ENCODE measurements at regions not wholly inside any gene's neighbourhood (a gene's known extent, or its start where the extent isn't known, plus 50 kb on each side); places are given as distances from the start of the nearest gene placed in this dataset.

DNA sequence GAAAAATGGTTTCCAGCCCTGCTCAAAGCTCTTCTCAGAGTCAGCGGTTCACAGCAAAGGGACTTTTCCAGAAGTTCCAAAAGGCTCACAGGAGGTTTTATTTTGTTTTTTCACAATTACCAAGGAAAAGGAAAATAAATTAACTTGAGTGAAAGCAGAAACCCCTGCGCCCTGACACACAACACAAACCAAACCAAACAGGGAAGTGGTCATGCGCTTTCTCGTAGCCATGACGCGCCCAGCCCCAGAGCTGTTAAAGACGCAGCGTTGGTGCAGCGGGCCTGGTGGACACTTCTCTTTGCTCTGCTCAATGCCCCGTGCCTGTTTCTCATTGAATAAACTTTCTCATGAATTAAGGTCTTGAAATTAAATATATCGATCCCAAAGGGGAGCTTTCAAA is 134.4 kb upstream of the LYZL2 start:
- Histone ChIP-seq H3K36me3 (ENCODE audit: control insufficient read depth in 1 of 2, insufficient read depth in 2 of 2, low read length in 2 of 2) (no peaks in the 10 kb centered on the region), H3K4me3 (ENCODE audit: low read depth in 1 of 2, low read length in 2 of 2) (no peak overlapping the region), H3K27ac (ENCODE audit: low read length) (peak overlapping the region; percentile 67), H3K27me3 (ENCODE audit: low read depth, low read length) (no peaks in the 10 kb centered on the region), H3K9me3 (ENCODE audit: control insufficient read depth in 1 of 2, low read length in 2 of 2) (no peaks in the 10 kb centered on the region), H3K4me1 (ENCODE audit: control insufficient read depth in 1 of 2, insufficient read depth in 2 of 2, low read length in 2 of 2) (no peaks in the 10 kb centered on the region)

DNA sequence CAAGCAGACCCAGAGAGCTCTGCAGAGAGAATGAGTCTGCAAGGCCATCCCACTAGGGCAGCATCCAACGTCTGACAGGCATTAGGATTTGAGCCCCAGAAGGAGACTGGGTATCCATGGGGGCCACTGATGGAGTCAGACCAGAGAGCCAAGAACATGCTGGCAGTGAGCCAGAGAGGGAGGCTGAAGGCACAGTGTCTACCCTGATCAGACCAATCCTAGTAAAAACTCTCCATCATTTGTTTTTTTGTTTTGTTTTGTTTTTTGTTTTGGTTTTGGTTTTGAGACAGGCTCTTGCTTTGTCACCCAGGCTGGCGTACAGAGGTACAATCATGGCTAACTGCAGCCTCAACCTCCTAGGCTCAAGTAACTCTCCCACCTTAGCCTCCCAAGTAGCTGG is 133.1 kb upstream of the LYZL2 start:
- no peaks in the 10 kb centered on the region for H3K36me3 ChIP-seq (ENCODE audit: control insufficient read depth in 1 of 2, insufficient read depth in 2 of 2, low read length in 2 of 2)
- H3K27me3 ChIP-seq (ENCODE audit: low read depth, low read length) = no peaks in the 10 kb centered on the region
- no peaks in the 10 kb centered on the region for H3K9me3 ChIP-seq (ENCODE audit: control insufficient read depth in 1 of 2, low read length in 2 of 2)
- no peaks in the 10 kb centered on the region for H3K4me1 ChIP-seq (ENCODE audit: control insufficient read depth in 1 of 2, insufficient read depth in 2 of 2, low read length in 2 of 2)
- H3K27ac ChIP-seq (ENCODE audit: low read length) = no peak overlapping the region
- no peak overlapping the region for H3K4me3 ChIP-seq (ENCODE audit: low read depth in 1 of 2, low read length in 2 of 2)

DNA sequence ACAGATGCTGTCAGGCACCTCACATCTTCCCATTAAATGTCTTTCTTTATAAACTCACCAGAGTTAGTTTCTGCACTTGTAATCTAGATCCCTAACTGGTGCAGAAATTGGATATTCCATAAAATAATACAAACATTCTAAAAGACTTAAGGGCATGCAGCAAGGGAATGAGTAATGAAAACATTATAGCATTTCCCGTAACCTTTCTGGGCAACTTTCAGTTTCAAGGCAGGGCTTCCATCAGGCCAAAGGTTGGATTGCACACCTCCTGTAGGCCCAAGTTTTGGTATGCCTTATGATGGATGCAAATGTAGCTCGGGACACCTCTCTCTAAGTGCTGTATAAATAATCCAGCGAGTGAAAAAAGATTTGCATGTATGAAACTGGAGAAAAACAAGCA is 129.9 kb upstream of the LYZL2 start:
- Histone ChIP-seq H3K27me3 (ENCODE audit: low read depth, low read length) (no peaks in the 10 kb centered on the region), H3K4me1 (ENCODE audit: control insufficient read depth in 1 of 2, insufficient read depth in 2 of 2, low read length in 2 of 2) (no peaks in the 10 kb centered on the region), H3K9me3 (ENCODE audit: control insufficient read depth in 1 of 2, low read length in 2 of 2) (no peaks in the 10 kb centered on the region), H3K36me3 (ENCODE audit: control insufficient read depth in 1 of 2, insufficient read depth in 2 of 2, low read length in 2 of 2) (no peaks in the 10 kb centered on the region), H3K27ac (ENCODE audit: low read length) (no peak overlapping the region), H3K4me3 (ENCODE audit: low read depth in 1 of 2, low read length in 2 of 2) (no peak overlapping the region)

GRCh38 chr10:30758338-30758737 is 128.8 kb upstream of the LYZL2 start:
- H3K27ac ChIP-seq (ENCODE audit: low read length) = no peak overlapping the region
- no peaks in the 10 kb centered on the region for H3K27me3 ChIP-seq (ENCODE audit: low read depth, low read length)
- no peak overlapping the region for H3K4me3 ChIP-seq (ENCODE audit: low read depth in 1 of 2, low read length in 2 of 2)
- H3K4me1 ChIP-seq (ENCODE audit: control insufficient read depth in 1 of 2, insufficient read depth in 2 of 2, low read length in 2 of 2) = no peaks in the 10 kb centered on the region
- H3K36me3 ChIP-seq (ENCODE audit: control insufficient read depth in 1 of 2, insufficient read depth in 2 of 2, low read length in 2 of 2) = no peaks in the 10 kb centered on the region
- H3K9me3 ChIP-seq (ENCODE audit: control insufficient read depth in 1 of 2, low read length in 2 of 2) = no peaks in the 10 kb centered on the region

DNA sequence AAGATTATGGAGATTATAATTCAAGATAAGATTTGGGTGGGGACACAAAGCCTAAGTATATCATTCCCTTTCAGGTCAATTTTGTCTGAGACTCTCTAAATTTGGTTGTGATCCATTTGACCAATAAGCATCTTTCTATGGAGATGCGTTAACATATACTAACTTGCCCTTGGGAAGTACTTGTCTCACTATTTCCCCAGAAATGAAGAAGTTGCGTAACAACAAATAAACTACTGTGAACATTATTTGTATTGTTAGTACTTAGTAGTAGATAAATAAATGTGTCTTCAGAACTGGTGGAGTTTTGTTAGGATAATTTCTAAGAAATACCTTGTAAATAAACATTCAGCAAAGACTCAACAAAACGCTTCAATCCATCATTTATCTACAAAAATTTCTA is 127.3 kb upstream of the LYZL2 start:
- Histone ChIP-seq H3K4me1 (ENCODE audit: control insufficient read depth in 1 of 2, insufficient read depth in 2 of 2, low read length in 2 of 2) (no peaks in the 10 kb centered on the region), H3K9me3 (ENCODE audit: control insufficient read depth in 1 of 2, low read length in 2 of 2) (no peaks in the 10 kb centered on the region), H3K27ac (ENCODE audit: low read length) (no peak overlapping the region), H3K36me3 (ENCODE audit: control insufficient read depth in 1 of 2, insufficient read depth in 2 of 2, low read length in 2 of 2) (no peaks in the 10 kb centered on the region), H3K27me3 (ENCODE audit: low read depth, low read length) (no peaks in the 10 kb centered on the region), H3K4me3 (ENCODE audit: low read depth in 1 of 2, low read length in 2 of 2) (no peak overlapping the region)

DNA sequence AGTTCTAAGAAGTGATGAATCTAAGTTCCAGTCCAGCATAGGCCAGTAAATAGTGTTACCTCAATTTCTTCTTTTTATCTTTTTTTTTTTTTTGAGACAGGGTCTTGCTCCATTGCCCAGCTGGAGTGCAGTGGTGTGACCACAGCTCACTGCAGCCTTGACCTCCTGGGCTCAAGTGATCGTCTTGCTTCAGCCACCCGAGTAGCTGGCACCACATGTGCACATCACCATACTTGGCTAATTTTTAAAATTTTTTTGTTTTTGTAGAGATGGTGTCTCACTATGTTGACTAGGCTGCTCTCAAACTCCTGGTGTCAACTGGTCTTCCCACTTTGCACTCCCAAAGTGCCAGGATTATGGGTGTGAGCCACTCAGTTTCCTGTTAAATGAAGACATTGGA is 126.6 kb upstream of the LYZL2 start:
- Histone ChIP-seq H3K27me3 (ENCODE audit: low read depth, low read length) (no peaks in the 10 kb centered on the region), H3K27ac (ENCODE audit: low read length) (no peak overlapping the region), H3K9me3 (ENCODE audit: control insufficient read depth in 1 of 2, low read length in 2 of 2) (no peaks in the 10 kb centered on the region), H3K4me1 (ENCODE audit: control insufficient read depth in 1 of 2, insufficient read depth in 2 of 2, low read length in 2 of 2) (peaks cover 0 to under 1% of the 10 kb centered on the region in 2 donors), H3K36me3 (ENCODE audit: control insufficient read depth in 1 of 2, insufficient read depth in 2 of 2, low read length in 2 of 2) (no peaks in the 10 kb centered on the region), H3K4me3 (ENCODE audit: low read depth in 1 of 2, low read length in 2 of 2) (no peak overlapping the region)

DNA sequence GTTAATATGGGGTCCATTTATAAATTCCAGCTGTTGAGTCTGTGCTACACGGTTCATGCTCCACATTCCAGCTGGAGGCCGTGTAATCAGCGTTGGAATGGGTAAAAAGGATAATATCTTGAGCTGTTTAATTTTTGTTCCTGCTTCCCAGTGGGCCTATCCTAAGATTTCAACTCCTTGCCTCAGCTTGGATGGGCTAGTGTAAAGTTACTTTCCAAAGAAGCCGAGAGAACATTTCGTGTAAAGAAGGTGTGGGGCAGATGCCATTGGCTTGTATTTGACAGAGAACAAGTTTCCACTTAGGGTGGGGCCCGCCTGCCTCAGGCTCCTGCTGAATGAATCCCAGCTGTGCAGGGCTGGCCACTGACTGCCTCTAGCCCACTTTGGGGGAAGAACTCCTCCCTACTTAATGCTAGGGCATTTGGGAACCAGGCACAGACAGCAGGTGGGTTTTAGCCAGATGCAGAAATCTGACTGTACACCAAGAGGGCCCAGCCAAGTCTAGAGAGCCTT is 125.9 kb upstream of the LYZL2 start:
- Histone ChIP-seq H3K36me3 (ENCODE audit: control insufficient read depth in 1 of 2, insufficient read depth in 2 of 2, low read length in 2 of 2) (no peaks in the 10 kb centered on the region), H3K27me3 (ENCODE audit: low read depth, low read length) (no peaks in the 10 kb centered on the region), H3K27ac (ENCODE audit: low read length) (peak overlapping the region; percentile 39), H3K4me3 (ENCODE audit: low read depth in 1 of 2, low read length in 2 of 2) (no peak overlapping the region), H3K4me1 (ENCODE audit: control insufficient read depth in 1 of 2, insufficient read depth in 2 of 2, low read length in 2 of 2) (peaks cover 0 to 6% of the 10 kb centered on the region in 2 donors), H3K9me3 (ENCODE audit: control insufficient read depth in 1 of 2, low read length in 2 of 2) (no peaks in the 10 kb centered on the region)

GRCh38 chr10:30752481-30752881 is 122.9 kb upstream of the LYZL2 start:
- no peaks in the 10 kb centered on the region for H3K36me3 ChIP-seq (ENCODE audit: control insufficient read depth in 1 of 2, insufficient read depth in 2 of 2, low read length in 2 of 2)
- no peak overlapping the region for H3K27ac ChIP-seq (ENCODE audit: low read length)
- H3K9me3 ChIP-seq (ENCODE audit: control insufficient read depth in 1 of 2, low read length in 2 of 2) = no peaks in the 10 kb centered on the region
- H3K27me3 ChIP-seq (ENCODE audit: low read depth, low read length) = no peaks in the 10 kb centered on the region
- H3K4me1 ChIP-seq (ENCODE audit: control insufficient read depth in 1 of 2, insufficient read depth in 2 of 2, low read length in 2 of 2) = peaks cover 4 to 6% of the 10 kb centered on the region in 2 donors
- no peak overlapping the region for H3K4me3 ChIP-seq (ENCODE audit: low read depth in 1 of 2, low read length in 2 of 2)

- Histone ChIP-seq H3K27me3 (ENCODE audit: low read depth, low read length) (no peaks in the 10 kb centered on the region), H3K4me1 (ENCODE audit: control insufficient read depth in 1 of 2, insufficient read depth in 2 of 2, low read length in 2 of 2) (peaks cover 4 to 6% of the 10 kb centered on the region in 2 donors), H3K36me3 (ENCODE audit: control insufficient read depth in 1 of 2, insufficient read depth in 2 of 2, low read length in 2 of 2) (no peaks in the 10 kb centered on the region), H3K27ac (ENCODE audit: low read length) (no peak overlapping the region), H3K4me3 (ENCODE audit: low read depth in 1 of 2, low read length in 2 of 2) (no peak overlapping the region), H3K9me3 (ENCODE audit: control insufficient read depth in 1 of 2, low read length in 2 of 2) (no peaks in the 10 kb centered on the region)
These were observed 122.3 kb upstream of the LYZL2 start for GRCh38 chr10:30751678-30752331.

- Histone ChIP-seq H3K4me1 (ENCODE audit: control insufficient read depth in 1 of 2, insufficient read depth in 2 of 2, low read length in 2 of 2) (peaks cover 5 to 6% of the 10 kb centered on the region in 2 donors), H3K36me3 (ENCODE audit: control insufficient read depth in 1 of 2, insufficient read depth in 2 of 2, low read length in 2 of 2) (no peaks in the 10 kb centered on the region), H3K27me3 (ENCODE audit: low read depth, low read length) (no peaks in the 10 kb centered on the region), H3K4me3 (ENCODE audit: low read depth in 1 of 2, low read length in 2 of 2) (no peak overlapping the region), H3K9me3 (ENCODE audit: control insufficient read depth in 1 of 2, low read length in 2 of 2) (no peaks in the 10 kb centered on the region), H3K27ac (ENCODE audit: low read length) (no peak overlapping the region)
These were observed 121.6 kb upstream of the LYZL2 start for GRCh38 chr10:30750971-30751677.

DNA sequence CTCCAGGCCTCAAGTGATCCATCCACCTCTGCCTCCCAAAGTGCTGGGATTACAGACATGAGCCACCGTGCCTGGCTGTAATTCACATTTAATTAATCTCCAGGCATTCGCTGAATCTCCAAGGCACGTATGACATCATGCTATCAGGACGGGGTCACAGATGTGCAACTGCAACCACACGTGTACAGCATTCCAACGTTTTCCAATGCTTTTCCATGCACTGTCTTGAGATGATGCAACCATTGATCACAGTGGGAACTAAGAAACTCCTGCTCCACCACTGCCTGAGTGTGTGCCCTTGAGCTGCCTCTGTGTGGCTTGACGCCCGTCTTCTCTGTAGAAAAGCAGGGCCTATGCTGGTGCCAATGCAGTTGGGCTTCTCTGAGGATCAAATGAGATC is 119.8 kb upstream of the LYZL2 start:
- Histone ChIP-seq H3K27me3 (ENCODE audit: low read depth, low read length) (no peaks in the 10 kb centered on the region), H3K9me3 (ENCODE audit: control insufficient read depth in 1 of 2, low read length in 2 of 2) (no peaks in the 10 kb centered on the region), H3K36me3 (ENCODE audit: control insufficient read depth in 1 of 2, insufficient read depth in 2 of 2, low read length in 2 of 2) (no peaks in the 10 kb centered on the region), H3K4me3 (ENCODE audit: low read depth in 1 of 2, low read length in 2 of 2) (no peak overlapping the region), H3K27ac (ENCODE audit: low read length) (no peak overlapping the region), H3K4me1 (ENCODE audit: control insufficient read depth in 1 of 2, insufficient read depth in 2 of 2, low read length in 2 of 2) (peaks cover 6 to 7% of the 10 kb centered on the region in 2 donors)
